ENCODE measurements at regions not wholly inside any gene's neighbourhood (a gene's known extent, or its start where the extent isn't known, plus 50 kb on each side); places are given as distances from the start of the nearest gene placed in this dataset.
"Not testable (repeated sequence)": the region's sequence is repeated elsewhere in the genome, so short reads cannot be mapped to it uniquely, and the experiment has no call there.

- no peak for DNase-seq
These were observed 251.2 kb upstream of the SGCG start for GRCh38 chr13:22929381-22930126.

DNA sequence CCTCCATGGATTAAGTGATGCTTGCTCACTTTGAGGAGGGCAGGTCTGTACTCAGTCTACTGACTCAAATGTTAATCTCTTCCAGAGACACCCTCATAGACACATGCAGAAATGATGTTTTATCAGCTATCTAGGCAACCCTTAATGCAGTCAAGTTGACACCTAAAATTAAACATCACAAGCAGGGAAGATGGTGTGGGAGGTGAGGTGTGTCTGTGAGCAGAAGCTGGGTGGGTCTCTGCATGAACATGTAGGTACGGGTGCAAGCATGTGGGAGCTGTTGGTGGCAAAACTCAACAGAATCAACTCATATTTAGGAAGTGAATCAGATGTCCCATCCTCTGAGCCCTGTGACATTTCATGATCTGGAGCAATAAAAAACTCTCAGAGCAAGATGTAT is 249.2 kb upstream of the SGCG start:
- DNase-seq: no peak

DNA sequence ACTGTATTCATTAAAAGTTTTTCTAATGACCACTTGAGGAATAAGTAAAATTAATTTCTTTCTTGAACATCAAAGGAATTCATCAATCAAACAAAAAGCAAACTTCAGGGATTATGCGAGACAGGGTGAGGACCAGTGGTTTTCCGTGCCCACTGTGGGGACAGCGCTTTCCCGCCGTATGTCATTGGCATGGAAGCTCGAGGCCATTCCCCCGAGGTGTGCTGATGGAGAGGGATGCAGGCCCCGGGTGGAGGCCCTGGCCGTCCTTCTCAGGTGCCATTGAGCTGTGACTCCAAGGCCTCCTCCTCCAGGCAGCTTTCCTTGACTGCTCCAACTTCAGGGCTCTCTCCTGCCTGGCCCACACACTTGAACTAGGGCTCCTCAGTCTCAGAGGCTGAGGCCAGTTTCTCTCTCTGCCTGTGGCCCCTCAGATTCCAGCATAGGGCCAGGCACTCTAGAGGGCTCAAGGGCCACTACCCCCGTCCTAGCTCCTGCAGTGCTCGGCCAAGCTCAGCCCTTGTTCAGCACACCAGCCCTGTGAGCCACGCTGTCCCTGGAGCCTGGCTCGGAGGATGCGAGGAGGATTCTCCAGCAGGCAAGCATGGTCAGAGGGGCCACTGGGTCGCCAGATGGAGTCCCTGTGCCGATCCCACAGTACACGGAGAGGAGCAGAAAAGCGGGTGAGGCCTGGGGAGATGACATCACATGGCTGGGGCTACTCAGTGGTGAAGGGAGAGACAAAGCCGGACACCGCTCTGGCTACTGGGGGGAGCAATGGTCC is 248.0 kb upstream of the SGCG start:
- DNase-seq: not testable (repeated sequence)

GRCh38 chr13:22933571-22934181 is 247.1 kb upstream of the SGCG start:
- no peak for DNase-seq

DNA sequence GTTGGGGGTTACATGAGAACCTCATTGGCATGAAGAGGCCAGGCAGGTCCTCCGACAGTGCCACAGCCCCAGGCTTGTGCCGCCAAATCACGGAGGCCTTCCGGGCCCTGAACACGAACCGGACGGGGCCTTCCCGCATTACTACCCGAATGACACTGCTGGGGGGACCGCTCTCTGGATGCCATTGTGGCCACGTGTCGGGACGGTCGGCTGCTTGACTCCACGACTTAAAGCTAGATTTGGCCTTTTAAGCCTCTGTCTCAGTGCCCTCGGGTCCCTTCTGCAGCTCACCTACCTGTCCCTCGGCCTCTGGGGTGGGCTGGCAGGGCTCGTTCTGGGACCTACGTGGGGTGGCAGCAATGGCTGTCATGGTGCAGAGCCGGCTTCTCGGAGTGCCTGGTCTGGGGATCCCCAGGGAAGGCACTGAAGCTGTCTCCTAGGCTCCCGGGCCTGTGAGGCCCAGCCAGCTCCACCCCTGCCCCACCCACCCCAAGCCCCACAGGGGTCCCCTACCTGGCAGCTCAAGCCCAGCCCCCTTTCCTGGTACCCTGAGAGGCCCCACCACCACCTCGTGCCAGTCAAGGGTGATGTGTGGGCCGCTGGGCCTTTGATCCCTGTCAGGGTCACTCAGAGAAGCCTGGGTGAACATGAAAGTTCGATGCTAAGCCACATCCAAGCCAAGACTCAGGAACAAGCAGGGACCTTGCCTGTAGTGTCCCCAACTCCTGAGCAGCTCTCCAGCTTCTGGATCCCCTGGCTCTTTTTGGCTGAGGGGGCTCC is 245.8 kb upstream of the SGCG start:
- DNase-seq: no peak

GRCh38 chr13:22936228-22936627 is 244.6 kb upstream of the SGCG start:
- DNase-seq: no peak

- DNase-seq: no peak
These were observed 243.5 kb upstream of the SGCG start for GRCh38 chr13:22937241-22937640.

GRCh38 chr13:22937953-22938352 is 242.8 kb upstream of the SGCG start:
- no peak for DNase-seq

- DNase-seq: no peak
These were observed 242.2 kb upstream of the SGCG start for GRCh38 chr13:22938576-22938975.

DNA sequence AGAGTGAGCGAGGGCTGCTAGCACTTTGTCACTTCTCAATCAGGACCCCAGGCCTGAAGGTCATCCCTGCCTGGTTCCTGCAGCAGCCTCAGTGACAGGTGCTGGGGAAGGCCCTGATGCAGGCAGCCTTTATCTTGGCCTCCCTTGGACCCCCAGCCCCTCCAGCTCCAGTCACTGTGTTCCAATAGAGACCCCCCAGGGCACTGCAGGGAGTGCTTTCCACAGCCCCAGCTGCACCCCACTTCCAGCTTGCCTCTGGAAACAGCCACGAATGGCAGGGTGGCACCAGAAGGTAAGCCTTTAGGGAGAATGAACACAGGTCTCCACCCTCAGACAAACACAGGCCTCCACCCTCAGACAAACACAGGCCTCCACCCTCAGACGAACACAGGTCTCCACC is 241.6 kb upstream of the SGCG start:
- no peak for DNase-seq

GRCh38 chr13:22940090-22940710 is 240.6 kb upstream of the SGCG start:
- no peak for DNase-seq

DNA sequence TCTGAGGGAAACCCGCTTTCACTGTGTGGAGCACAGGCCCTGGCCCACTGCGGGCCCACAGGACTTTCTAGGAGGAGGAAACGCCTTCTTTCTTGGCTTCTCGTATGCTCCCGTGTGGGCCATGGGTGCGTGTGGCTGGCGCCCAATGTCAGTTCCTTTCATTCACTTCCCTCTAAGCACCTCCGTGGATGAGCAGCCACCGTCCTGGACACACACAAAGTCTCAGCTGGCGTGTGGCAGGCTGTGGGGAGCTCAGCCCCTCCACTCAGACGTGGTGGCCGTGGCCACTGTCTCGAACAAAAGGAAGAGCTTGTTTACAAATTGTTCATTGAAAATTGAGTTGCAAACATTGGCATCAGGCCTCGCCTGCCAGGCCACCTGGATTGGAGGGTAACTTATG is 240.0 kb upstream of the SGCG start:
- no peak for DNase-seq

DNA sequence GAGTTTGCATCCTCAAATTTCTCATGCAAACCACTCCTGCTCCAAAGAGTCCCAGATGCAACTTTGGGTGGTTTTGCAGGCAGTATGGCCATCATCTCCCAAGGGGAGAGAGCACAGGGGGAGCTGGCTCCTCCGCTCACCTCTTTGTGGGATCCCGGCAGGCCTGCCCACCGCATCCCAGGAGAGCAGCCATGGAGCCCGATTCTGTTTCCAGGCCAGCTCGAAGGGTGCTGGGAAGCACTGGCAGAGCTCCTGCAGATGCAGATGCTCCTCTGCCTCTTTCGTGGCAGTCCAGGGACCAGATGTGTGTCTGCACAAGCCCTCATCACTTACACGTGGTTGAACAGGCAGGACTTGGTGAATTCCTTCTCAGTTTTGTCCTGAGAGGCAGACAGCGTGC is 239.3 kb upstream of the SGCG start:
- not testable (repeated sequence) for DNase-seq

DNA sequence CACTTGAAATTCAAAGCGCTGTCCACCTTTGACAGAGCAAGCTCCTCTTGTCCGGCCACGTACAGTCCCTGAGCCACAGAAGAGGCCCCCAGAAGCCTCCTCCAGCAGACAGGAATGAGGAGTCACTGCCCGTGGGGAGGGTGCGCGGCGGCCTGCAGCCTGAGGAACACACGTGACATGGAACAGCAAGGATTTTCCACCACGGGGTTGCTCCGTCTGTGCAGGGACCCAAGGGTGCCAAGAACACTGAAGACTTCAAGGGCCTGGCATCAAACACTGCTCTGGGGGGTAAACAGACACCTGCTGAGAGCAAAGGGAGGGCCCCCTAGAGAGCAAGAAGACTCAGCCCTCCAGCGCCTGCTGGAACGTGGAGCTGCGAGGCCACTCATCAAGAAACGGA is 237.9 kb upstream of the SGCG start:
- not testable (repeated sequence) for DNase-seq

DNA sequence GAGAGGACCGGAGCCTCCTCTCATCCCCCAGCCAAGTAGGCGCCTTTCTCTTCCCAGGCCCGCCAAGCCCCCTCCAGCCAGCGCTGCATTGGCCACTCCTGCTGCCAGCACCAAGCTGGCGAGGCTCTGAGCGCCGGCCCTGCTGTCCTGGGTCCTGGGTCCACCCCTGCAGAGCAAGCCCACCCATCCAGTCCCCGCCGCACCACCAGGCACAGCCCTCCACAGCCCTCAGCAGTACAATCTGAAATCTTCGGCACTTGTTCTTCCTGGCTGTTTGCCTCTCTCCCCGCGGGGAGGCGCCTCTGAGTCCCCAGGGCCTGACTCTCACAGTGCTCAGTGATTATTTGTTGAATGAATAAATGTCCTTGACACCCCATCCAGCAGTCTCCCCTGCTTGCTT is 236.4 kb upstream of the SGCG start:
- no peak for DNase-seq

- DNase-seq: no peak
These were observed 235.2 kb upstream of the SGCG start for GRCh38 chr13:22945321-22946226.

GRCh38 chr13:22948421-22948820 is 232.4 kb upstream of the SGCG start:
- DNase-seq: no peak

DNA sequence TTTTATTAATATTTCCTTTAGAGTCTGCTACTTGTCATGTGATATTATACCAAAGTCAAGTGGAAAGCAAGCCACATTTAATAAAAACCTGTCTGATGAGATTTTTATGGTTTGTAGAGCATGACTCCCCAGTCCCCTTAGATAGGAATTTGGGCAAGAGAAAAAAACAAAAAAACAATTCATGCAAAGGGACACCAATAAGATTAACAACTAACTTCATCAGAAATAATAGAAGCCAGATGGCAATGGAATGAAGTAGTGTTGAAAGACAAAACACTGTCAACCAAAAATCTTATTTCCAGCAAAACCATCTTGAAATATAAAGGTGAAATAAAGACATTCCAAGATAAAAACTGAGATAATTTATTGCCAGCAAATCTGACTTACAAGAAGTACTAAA is 228.8 kb upstream of the SGCG start:
- DNase-seq: not testable (repeated sequence)

- not testable (repeated sequence) for DNase-seq
These were observed 225.6 kb upstream of the SGCG start for GRCh38 chr13:22955147-22955546.

DNA sequence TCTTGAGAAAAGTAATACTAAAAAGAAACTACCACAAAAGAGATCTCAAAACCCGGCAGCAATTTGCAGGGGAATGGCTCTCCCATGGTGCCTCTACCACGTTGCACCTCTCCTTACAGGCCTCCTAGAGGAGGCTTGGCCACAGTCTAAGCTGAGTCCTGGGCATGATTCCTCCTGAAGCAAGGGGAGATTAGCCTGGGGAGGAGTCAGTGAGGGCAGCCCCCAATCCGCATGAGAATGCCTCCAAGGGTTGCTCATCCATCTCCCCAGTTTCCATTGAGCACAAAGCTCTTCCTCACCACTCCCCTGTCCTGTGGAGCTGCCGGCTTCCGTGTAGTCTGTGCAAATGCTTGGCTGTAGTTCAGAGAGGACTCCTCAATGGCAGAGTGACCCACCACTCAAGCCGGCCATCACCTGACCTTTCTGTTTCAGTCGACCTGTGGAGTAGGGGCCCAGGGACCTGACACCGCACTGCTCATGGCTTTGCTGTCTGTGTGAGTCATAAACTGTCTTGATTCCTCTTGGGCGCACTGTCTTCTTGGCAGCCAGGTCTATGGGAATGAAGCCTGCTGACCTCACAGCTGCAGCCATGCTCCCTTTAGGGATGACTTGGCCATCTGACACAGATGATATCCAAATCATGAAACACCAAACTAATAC is 224.2 kb upstream of the SGCG start:
- DNase-seq: not testable (repeated sequence)

DNA sequence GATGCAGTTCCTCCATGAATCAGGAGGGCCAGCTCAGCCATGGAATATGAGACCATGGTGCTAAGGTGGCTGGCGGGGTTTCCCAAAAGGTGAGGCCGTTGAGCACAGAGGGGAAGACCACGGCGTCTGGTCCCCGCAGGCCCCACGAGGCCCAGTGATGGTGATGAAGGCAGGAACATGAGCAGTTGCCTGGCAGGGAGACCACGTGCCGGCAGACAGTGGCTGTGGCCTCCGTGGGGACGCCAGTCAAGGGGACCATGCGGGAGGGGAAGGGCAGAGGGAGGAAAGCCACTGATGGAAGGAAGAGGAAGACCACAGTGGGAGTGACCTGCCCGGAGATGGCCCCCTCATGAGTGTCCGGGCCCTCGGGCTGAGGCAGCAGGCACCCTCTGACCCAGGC is 220.9 kb upstream of the SGCG start:
- DNase-seq: not testable (repeated sequence)
